ENCODE measurements at regions not wholly inside any gene's neighbourhood (a gene's known extent, or its start where the extent isn't known, plus 50 kb on each side); places are given as distances from the start of the nearest gene placed in this dataset.

- ATAC-seq (ENCODE audit: poor library complexity), result no peak
Observed at GRCh38 chr2:164427111-164427510, 194.2 kb downstream of the GRB14 start.

GRCh38 chr2:164420787-164421186 lies 200.5 kb downstream of the GRB14 start:
- DNase-seq (no peak), ATAC-seq (ENCODE audit: poor library complexity) (no peak)
- Histone ChIP-seq H3K9me3 (ENCODE audit: control insufficient read depth in 1 of 2, insufficient read depth in 1 of 2, low read length in 2 of 2) (no peaks in the 10 kb centered on the region), H3K27ac (ENCODE audit: low read depth in 1 of 2, low read length in 2 of 2) (no peak overlapping the region), H3K4me1 (ENCODE audit: insufficient read depth, low read length) (no peaks in the 10 kb centered on the region), H3K27me3 (ENCODE audit: control insufficient read depth in 1 of 2, insufficient read depth in 2 of 2, low read length in 2 of 2) (no peaks in the 10 kb centered on the region), H3K36me3 (ENCODE audit: insufficient read depth, low read length) (no peaks in the 10 kb centered on the region), H3K4me3 (ENCODE audit: low read length) (no peak overlapping the region)
- no peaks in the 10 kb centered on the region for H3K27me3 Mint-ChIP-seq
- no peak overlapping the region for H3K4me3 Mint-ChIP-seq
- no peak overlapping the region for H3K27ac Mint-ChIP-seq
- H3K9me3 Mint-ChIP-seq, result peaks cover 3% of the 10 kb centered on the region
- TF ChIP-seq, protein P1, sequence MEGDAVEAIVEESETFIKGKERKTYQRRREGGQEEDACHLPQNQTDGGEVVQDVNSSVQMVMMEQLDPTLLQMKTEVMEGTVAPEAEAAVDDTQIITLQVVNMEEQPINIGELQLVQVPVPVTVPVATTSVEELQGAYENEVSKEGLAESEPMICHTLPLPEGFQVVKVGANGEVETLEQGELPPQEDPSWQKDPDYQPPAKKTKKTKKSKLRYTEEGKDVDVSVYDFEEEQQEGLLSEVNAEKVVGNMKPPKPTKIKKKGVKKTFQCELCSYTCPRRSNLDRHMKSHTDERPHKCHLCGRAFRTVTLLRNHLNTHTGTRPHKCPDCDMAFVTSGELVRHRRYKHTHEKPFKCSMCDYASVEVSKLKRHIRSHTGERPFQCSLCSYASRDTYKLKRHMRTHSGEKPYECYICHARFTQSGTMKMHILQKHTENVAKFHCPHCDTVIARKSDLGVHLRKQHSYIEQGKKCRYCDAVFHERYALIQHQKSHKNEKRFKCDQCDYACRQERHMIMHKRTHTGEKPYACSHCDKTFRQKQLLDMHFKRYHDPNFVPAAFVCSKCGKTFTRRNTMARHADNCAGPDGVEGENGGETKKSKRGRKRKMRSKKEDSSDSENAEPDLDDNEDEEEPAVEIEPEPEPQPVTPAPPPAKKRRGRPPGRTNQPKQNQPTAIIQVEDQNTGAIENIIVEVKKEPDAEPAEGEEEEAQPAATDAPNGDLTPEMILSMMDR (IDR thresholded peaks at IDR 0.05), result no peak
- H3K4me1 Mint-ChIP-seq (ENCODE audit: low read depth), result no peaks in the 10 kb centered on the region
- no peaks in the 10 kb centered on the region for H3K36me3 Mint-ChIP-seq (ENCODE audit: low read depth)
- POLR2A ChIA-PET, result no interaction called here
- intact Hi-C loops (cut with DNase I, micrococcal nuclease), result no loop called here
- CTCF ChIA-PET, result no interaction called here

More at GRCh38 chr2:164427111-164427510, 194.2 kb downstream of the GRB14 start:
- intact Hi-C loops (cut with DNase I, micrococcal nuclease), result no loop called here
- Histone ChIP-seq H3K4me3 (ENCODE audit: low read length) (no peak overlapping the region), H3K27me3 (ENCODE audit: control insufficient read depth in 1 of 2, insufficient read depth in 2 of 2, low read length in 2 of 2) (no peaks in the 10 kb centered on the region), H3K27ac (ENCODE audit: low read depth in 1 of 2, low read length in 2 of 2) (no peak overlapping the region), H3K36me3 (ENCODE audit: insufficient read depth, low read length) (no peaks in the 10 kb centered on the region), H3K4me1 (ENCODE audit: insufficient read depth, low read length) (no peaks in the 10 kb centered on the region), H3K9me3 (ENCODE audit: control insufficient read depth in 1 of 2, insufficient read depth in 1 of 2, low read length in 2 of 2) (no peaks in the 10 kb centered on the region)
- POLR2A ChIA-PET, result no interaction called here
- Mint-ChIP-seq H3K4me3 (no peak overlapping the region), H3K27me3 (no peaks in the 10 kb centered on the region), H3K9me3 (no peaks in the 10 kb centered on the region), H3K4me1 (ENCODE audit: low read depth) (no peaks in the 10 kb centered on the region), H3K27ac (no peak overlapping the region), H3K36me3 (ENCODE audit: low read depth) (no peaks in the 10 kb centered on the region)
- CTCF ChIA-PET, result no interaction called here
- DNase-seq, result no peak
- TF ChIP-seq, protein P1 (IDR thresholded peaks at IDR 0.05), result no peak

DNA sequence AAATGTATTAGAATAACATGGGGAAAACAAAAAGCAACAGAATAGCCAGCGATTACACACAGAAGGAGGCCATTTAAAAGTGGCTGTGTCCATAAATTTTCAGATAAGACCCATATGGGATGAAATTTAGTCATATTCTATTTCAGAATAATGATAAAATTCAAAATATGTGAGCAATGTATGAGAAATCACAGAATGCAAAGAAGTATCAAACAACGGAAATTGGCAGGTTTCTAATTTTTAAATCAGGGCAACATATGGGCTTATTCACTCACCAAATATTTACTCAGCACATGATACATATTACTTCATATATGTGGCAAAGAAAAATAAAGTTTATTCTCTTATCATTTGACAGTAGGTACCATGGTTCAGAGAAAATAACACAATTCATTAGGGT lies 208.5 kb downstream of the GRB14 start:
- Histone ChIP-seq H3K4me3 (ENCODE audit: low read length) (no peak overlapping the region), H3K27me3 (ENCODE audit: control insufficient read depth in 1 of 2, insufficient read depth in 2 of 2, low read length in 2 of 2) (no peaks in the 10 kb centered on the region), H3K9me3 (ENCODE audit: control insufficient read depth in 1 of 2, insufficient read depth in 1 of 2, low read length in 2 of 2) (peaks cover 0 to 3% of the 10 kb centered on the region in 2 experiments), H3K4me1 (ENCODE audit: insufficient read depth, low read length) (no peaks in the 10 kb centered on the region), H3K27ac (ENCODE audit: low read depth in 1 of 2, low read length in 2 of 2) (no peak overlapping the region), H3K36me3 (ENCODE audit: insufficient read depth, low read length) (no peaks in the 10 kb centered on the region)
- no peak overlapping the region for H3K4me3 Mint-ChIP-seq
- H3K4me1 Mint-ChIP-seq (ENCODE audit: low read depth), result no peaks in the 10 kb centered on the region
- DNase-seq, result no peak
- CTCF ChIA-PET, result no interaction called here
- peaks cover 6% of the 10 kb centered on the region for H3K9me3 Mint-ChIP-seq
- H3K36me3 Mint-ChIP-seq (ENCODE audit: low read depth), result no peaks in the 10 kb centered on the region
- TF ChIP-seq, protein P1 (IDR thresholded peaks at IDR 0.05), result no peak
- no peak for ATAC-seq (ENCODE audit: poor library complexity)
- H3K27ac Mint-ChIP-seq, result no peak overlapping the region
- H3K27me3 Mint-ChIP-seq, result no peaks in the 10 kb centered on the region
- intact Hi-C loops (cut with DNase I, micrococcal nuclease), result no loop called here
- POLR2A ChIA-PET, result no interaction called here
